HG02938 (cell line): ENCODE measurements at regions not wholly inside any gene's neighbourhood (a gene's known extent, or its start where the extent isn't known, plus 50 kb on each side); places are given as distances from the start of the nearest gene placed in this dataset.
"Not testable (repeated sequence)": the region's sequence is repeated elsewhere in the genome, so short reads cannot be mapped to it uniquely, and the experiment has no call there.

Experiments used
- ATAC-seq: cut with Tn5 transposase; IDR thresholded peaks from one replicate; pipeline ENCODE4 v1.9.1; 2021; ENCODE audit warnings: mild to moderate bottlenecking, moderate library complexity; ENCODE audit not compliant: unreplicated experiment

DNA sequence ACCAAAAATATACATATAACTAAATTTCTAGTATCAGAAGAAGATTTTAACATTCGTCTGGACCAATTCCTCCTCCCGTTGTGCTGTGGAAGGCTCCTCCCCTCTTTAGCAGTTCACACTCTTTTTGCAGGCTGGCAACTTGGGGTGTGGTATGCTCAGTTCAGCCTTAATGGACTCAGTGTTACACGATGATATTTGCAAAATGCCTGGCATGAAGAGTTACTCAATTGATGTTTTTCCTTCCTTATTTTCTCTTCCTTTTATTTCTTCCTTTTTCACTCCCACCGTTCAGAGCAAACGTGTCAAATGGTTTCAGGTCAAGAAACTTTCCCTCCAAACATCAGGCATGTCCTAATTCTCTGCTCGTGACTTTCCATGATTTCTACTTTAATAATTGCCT, 248.3 kb downstream of the PHF14 start:
- ATAC-seq, result no peak

DNA sequence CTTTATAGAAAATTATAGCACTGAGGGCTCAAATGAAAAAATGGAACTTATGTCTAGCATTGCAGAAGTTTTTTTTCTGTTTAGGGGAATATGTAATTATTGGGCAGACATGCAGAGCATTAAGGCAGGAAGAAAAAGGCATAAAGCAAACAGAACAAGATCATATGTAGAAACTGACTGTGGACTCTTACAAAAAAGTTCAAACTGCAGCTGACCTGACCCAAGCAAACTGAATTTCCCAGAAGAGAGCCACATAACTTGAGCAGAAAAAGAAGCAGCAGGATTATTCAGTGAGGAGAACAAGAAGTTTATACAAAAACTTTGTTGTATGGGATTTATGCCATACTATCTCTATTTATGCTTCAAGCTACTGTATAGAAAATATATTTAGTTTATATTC, 250.9 kb downstream of the PHF14 start:
- ATAC-seq, result no peak

DNA sequence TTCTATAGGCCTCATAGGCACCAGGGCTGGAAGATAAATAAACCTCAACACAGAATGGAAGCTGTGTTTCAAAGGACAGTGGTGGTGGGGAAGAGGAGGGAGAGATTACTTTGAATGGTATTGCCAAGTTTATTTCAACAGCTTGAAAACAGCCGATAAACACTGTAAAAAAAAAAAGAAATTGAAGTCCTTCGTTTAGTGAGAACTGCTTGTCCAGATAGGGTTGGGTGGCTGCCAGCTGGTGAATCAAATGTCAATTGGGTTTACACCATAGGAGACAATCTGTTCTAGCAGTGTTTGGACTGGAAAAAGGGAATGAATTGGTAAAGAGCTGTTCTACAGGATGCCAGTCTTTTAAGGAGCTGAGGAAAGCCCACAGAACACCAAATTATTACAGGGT, 254.8 kb downstream of the PHF14 start:
- no peak for ATAC-seq

DNA sequence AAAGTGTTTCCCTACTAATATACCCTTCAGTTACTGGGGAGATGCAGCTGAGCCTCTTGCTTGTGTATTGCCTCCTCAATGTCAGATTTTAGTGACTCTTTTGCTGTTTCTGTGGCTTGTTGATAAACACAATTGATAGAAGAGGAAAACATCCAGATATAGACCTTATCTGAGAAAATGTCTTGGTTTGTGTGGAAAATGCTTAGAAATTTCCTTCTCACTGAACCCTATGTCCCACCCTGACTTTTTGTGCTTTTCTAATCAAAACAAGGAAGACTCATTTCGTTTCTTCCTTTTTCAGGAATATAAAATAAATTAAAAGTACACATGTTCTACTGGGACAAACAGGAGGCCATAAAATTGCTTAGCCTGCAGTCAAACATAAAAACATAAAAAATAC, 257.5 kb downstream of the PHF14 start:
- no peak for ATAC-seq

DNA sequence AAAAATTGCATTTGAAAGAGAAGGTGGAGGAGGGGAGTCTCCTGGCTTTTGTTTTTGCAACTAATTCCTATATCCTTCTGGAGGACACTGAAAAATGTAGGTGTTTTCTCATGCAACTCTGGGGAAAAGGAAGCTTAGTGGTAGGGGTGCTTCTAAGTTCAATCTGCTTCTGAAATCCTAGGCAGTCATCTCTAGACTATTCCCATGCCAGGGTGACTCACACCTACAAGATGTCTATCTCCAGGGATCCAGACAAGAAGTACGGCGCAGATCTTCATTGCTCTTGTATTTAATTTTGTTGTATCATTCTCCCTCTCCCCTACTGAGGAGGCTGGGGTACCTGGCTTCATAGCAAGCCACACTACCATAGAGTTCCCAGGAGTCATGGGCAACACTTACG, 258.8 kb downstream of the PHF14 start:
- no peak for ATAC-seq

DNA sequence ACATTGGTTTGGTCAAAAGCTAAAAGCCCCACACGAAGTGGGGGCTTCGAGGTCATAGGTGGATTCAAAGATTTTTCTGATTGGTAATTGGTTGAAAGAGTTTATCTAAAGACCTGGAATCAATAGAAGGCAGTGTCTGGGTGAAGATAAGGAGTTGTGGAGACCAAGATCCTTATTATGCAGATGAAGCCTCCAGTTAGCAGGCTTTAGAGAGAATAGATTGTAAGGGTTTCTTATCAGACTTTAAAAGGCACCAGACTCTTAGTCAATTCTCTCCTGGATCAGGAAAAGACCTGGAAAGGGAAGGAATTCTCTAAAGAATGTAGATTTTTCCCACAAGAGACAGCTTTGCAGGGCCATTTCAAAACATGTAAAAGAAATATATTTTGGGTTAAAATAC, 260.2 kb downstream of the PHF14 start:
- no peak for ATAC-seq

DNA sequence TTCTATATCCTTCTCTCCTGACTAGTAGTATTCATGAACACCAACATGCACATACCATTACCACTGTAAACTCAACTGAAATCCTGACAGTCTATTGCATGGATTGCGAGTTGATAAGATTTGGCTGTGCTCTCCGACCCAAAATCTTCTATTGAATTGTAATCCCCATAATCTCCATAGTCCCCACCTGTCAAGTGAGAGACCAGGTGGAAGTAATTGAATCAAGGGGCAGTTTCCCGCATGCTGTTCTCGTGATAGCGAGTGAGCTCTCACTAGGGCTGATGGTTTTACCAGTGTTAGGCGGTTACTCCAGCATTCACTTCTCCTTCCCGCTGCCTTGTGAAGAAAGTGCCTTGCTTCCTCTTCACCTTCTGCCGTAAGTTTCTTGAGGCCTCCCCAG, 261.8 kb downstream of the PHF14 start:
- ATAC-seq, result no peak

DNA sequence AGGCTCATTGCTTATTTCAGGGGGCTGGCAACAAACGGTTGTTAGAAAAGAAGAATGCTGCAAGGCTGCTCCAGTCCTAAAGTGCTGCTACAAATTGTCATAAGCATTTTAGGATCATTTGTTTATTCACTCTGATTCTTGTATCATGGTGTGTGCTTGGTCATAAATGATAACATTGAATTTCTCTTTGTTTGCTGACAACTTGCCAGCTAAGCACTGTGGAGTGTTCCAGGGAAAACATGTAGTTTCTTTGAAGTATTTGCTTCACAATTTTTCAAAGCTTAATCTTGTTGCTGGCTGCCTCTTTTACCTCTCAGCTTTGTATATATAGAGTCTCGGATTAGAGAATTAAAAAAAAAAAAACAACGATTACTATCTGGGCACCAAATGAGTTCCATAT, 263.0 kb downstream of the PHF14 start:
- no peak for ATAC-seq

DNA sequence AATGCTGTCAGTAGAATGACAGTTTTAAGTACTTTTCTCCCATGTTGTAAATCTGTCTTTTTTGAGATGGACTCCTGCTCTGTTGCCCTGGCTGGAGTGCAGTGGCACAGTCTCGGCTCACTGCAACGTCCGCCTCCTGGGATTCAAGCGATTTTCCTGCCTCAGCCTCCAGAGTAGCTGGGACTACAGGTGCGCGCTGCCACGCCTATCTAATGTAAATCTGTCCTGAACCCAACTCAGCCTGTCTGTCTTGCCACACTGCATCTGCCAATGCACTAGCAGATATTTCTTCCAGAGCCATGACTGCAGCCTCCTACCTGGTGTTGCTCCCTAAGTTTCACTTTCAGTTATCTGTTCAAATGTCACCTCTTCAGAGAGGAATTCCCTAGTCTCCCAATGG, 264.1 kb downstream of the PHF14 start:
- ATAC-seq, result no peak

DNA sequence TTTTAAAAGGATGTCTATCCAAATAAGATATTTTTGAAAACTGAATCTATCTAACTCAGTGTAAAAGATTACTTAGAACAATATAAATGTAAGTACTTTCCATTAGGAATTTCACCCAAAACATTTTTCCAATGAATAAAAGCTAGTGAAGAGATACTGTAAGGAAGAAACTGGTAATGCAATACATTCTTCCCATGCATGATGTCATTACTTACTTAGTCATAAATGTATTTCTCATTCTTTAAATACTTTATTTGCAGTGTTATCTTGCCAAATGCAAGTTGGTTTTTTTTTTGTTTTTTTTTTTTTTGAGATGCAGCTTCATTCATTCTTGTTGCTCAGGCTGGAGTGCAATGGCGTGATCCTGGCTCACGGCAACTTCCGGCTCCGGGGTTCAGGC, 265.6 kb downstream of the PHF14 start:
- no peak for ATAC-seq

DNA sequence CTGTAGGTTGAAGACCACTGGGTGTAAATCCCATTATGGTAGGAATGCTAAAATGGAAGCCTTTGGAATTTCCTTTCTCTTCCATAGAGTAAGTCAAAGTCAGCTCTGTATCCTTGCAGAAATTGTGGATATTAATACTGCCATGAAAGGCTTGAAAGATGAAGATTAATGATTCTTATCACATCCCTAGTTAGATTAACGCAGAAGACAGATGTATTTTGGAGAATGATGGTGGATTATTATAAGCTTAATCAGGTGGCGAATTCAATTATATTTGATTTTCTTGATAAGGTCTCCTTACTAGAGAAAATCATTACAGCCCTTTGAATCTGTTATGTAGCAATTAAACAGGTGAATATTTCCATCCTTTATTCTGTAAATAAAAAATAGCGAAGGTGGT, 270.1 kb downstream of the PHF14 start:
- no peak for ATAC-seq

DNA sequence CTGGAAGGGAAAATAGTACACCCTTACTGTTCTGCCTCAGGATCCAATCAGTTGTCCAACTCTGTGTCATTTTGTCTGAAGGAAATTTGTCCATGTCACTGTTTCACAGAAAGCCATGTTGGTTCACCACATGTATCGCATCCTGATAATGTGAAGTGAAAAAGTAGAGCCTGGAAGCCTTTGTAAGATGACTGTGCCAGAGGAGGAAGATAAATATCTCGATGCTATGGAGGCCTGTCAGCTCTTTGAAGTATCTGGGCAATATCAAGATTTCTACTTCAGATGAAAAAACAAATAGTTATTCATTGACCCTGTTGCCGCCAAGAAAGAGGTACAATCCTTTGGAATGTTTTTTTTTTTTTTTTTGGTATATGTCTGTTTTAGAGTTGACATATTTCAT, 270.5 kb downstream of the PHF14 start:
- no peak for ATAC-seq

DNA sequence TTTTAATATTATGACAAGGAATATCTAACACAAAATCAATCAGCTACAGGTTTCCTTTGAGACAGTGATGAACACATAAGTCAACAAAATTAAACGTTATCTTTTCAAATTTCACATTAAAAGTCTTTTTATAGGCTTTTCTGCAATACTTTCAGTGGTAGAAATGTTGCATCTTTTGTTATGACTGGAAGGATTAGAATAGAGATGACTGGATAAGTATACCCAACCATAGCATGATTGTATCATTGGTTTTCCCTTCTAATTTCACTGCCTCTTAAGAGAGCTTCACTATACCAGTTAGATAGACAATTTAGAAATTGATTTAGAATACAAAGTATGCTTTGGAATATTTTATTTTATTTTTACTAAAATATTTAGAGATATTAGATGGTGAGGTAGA, 273.9 kb downstream of the PHF14 start:
- ATAC-seq, result no peak

DNA sequence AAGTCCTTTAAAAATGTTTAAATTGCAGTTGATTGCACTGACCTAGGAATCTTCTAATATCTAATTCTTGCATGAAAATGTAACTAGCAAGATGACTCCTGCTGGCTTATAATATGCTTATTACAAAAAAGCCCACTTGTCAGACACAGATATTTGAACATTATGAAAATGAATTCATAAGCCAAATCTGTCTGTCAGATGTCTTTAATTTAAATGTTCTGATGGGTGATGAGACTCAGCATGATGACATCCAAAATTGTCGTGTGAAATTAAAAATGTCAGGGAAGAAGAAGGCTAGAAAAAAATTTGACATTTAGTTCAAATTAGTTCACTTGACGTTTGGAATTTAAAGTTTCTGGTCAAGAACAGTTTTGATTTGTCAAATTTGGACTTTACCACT, 277.8 kb downstream of the PHF14 start:
- ATAC-seq, result no peak

DNA sequence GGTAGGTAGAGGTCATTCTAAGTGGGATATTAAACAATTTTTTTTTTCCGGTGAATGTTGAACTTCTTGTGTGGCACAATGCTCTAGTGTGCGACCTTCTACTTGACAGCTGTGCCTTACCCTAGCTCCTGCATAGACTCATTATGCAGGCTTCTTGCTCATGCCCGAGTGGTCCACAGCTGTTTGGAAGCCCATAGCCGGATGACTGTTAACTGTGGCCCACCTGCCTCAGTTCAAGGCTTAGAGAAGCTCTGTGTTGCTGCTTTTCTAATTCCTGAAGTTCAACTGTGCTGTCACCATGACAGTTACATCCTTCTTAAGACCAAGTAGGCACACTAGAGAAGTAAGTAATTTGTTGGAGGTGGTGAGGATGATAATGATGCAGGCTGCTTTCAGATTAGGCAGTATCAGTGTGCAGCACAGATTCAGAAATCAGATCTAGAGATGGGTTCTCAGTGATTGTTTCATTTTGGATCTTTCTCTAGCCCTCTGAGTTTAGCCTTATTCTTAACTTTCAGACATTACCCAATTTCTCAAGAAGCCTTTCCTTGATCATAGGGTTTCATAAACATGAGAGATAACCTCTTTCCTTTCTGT, 278.4 kb downstream of the PHF14 start:
- ATAC-seq, result no peak

DNA sequence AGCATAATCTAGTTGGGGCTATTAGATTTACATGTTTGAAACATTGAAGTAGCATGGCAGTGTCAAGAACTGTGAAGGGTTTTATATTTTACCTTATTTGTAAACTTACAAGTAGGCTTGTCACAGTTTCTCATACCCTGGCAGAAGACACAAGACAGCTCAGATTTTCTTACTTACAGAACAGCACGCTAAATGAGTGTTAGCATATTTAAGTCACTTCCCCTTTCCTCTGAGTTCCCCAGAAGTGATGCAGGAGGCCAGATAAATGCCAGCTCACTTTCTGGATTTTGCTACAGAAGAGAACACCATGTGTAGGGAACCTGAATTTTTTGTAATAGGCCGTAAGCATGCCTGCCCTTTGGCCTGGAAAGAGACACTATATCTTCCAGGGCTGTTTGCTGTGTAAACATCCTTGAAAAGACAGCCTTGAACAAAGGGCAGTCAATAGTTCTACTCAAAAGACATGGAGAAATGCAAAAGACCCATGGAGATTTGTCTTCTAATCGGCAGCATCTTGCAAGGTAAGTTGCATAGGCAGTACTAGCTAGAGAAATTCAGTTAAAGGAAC, 279.1 kb downstream of the PHF14 start:
- ATAC-seq, result peak; percentile 58

DNA sequence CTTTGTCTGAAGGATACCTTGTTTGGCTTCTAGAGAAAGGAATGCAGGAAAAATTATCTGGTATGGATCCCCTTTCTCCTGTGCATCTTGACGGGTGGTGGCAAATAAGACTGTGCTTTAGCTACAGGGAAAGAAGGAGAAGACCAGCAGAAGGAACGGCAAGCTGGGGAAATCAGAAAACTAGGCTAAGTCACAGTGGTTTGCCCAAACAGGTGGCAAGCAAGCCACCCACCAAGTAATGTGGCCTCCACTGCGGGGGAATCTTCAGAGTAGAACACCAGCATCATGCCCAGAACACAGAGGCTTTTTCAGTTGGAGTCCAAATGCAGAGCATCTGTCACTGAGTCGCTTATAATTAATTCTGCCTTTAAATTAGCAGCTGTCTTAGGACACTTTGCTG, 282.8 kb downstream of the PHF14 start:
- no peak for ATAC-seq

DNA sequence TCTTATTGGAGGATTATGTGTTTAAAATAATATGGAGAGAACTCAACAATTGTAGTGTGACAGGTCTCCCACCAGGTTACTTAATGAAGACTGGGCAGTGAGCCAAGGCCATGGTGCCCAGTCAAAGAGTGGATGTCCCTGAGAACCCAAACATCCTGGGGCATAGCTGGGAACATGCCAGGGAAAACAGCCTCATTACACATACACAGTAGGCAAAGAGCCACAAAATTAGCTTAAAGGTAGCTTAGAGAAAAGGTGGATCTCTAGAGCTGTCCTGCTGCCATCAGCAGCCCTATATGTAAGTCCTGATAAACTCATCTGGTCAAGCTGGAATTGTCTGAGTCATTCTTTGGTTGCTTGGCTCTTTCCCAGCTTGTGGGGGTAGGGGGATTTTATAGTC, 287.8 kb downstream of the PHF14 start:
- no peak for ATAC-seq

DNA sequence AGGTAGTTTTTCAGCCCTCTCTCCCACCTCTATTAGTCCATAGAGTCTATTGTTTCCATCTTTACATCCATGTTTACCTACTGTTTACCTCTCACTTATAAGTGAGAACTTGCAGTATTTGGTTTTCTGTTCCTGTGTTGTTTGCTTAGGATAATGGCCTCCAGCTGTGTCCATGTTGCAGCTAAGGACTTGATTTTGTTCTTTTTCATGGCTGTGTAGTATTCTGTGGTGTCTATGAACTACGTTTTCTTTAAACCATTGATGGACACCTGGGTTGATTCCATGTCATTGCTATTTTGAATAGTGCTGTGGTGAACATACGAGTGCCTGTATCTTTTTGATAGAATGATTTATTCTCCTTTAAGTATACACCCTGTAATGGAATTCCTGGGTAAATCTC, 292.4 kb downstream of the PHF14 start:
- ATAC-seq, result no peak

DNA sequence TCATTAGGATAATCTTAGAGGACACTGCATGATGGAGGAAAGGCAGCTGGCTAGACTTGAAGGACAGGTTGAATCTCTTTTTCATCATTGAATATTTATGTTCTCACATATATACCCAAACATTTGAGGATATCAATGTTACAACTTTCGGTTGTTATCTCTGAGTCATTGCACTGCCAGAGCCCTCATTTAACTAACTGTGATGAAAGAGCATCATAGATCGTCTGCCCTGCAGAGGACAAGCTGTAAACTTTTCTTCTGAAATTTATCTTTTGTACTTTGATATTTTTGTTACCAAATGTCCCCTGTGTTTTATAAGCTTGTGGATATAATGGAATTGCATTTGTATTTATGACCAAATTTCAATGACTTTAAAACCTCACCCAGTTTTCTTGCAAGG, 298.7 kb downstream of the PHF14 start:
- ATAC-seq, result no peak

DNA sequence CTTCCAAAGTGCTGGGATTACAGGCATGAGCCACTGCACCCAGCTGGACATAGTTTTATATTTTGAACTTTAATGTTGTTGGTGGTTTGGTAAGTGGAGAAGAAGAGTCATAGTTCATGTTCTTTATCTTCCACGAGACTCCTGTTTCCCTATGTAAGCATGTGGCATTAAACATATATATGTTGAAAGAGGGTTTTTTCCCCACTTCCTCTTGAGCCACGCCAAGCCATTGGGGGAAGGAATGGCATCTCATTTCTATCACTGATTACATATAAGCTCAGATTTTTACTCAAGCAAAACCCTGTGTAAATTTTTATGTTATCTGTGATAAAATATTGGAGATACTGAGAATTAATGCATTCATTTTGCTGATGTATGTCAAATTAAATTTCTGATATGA, 300.4 kb downstream of the PHF14 start:
- no peak for ATAC-seq

DNA sequence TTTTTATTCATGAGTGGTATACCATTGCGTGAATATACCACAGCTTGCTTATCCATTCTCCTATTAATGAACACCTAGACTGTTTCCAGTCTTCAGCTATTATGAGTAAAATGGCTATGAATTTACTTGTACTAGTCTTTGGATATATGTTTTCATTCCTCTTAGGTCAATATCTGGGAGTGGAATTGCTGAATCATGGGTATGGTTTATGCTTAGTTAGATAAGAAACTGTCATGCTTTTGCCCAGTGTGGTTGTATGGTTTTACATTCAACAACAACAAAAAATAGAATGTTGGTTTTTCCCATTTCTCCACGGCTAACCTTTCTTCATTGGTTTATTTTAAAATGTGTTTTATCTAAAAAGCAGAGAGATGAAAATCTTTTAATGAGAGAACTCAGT, 308.3 kb downstream of the PHF14 start:
- ATAC-seq, result no peak

DNA sequence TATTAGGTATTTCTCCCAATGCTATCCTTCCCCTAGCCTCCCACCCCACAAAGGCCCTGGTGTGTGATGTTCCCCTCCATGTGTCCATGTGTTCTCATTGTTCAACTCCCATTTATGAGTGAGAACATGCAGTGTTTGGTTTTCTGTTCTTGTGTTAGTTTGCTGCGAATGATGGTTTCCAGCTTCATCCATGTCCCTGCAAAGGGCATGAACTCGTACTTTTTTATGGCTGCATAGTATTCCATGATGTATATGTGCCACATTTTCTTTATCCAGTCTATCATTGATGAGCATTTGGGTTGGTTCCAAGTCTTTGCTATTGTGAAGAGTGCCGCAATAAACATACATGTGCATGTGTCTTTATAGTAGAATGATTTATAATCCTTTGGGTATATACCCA, 309.9 kb downstream of the PHF14 start:
- ATAC-seq, result not testable (repeated sequence)
